ENCODE measurements at regions not wholly inside any gene's neighbourhood (a gene's known extent, or its start where the extent isn't known, plus 50 kb on each side); places are given as distances from the start of the nearest gene placed in this dataset.

GRCh38 chr3:6526861-6527260 lies 334.1 kb upstream of the GRM7 start:
- no peak overlapping the region for H3K27ac ChIP-seq
- DNase-seq, result no peak
- intact Hi-C loops (cut with DNase I; ENCODE audit: low total_unique reads), result no loop called here
- TF ChIP-seq CTCF (IDR thresholded peaks at IDR 0.05) (no peak), POLR2A (IDR thresholded peaks at IDR 0.05) (no peak)
- H3K4me1 ChIP-seq, result no peaks in the 10 kb centered on the region
- H3K9me3 ChIP-seq, result no peaks in the 10 kb centered on the region
- no peaks in the 10 kb centered on the region for H3K36me3 ChIP-seq (ENCODE audit: low read depth, missing control alignments)
- no peak overlapping the region for H3K4me3 ChIP-seq
- WGBS, 2 donors, result 48 to 55% methylated on average over 2 of the region's 2 CpGs
- H3K27me3 ChIP-seq, result no peaks in the 10 kb centered on the region

- no peaks in the 10 kb centered on the region for H3K27me3 ChIP-seq
- intact Hi-C loops (cut with DNase I; ENCODE audit: low total_unique reads), result no loop called here
- TF ChIP-seq POLR2A (IDR thresholded peaks at IDR 0.05) (no peak), CTCF (IDR thresholded peaks at IDR 0.05) (no peak)
Measured at GRCh38 chr3:6528951-6529350, 332.0 kb upstream of the GRM7 start.

GRCh38 chr3:6531153-6531552 lies 329.8 kb upstream of the GRM7 start:
- WGBS, 2 donors, result 64 to 83% methylated on average over 6 of the region's 6 CpGs
- H3K27ac ChIP-seq, result no peak overlapping the region
- TF ChIP-seq POLR2A (IDR thresholded peaks at IDR 0.05) (no peak), CTCF (IDR thresholded peaks at IDR 0.05) (no peak)

More at GRCh38 chr3:6528951-6529350, 332.0 kb upstream of the GRM7 start:
- H3K9me3 ChIP-seq, result no peaks in the 10 kb centered on the region
- no peak overlapping the region for H3K27ac ChIP-seq
- no peaks in the 10 kb centered on the region for H3K4me1 ChIP-seq
- no peak overlapping the region for H3K4me3 ChIP-seq
- no peak for DNase-seq
- H3K36me3 ChIP-seq (ENCODE audit: low read depth, missing control alignments), result no peaks in the 10 kb centered on the region

GRCh38 chr3:6532101-6532500 lies 328.8 kb upstream of the GRM7 start:
- TF ChIP-seq POLR2A (IDR thresholded peaks at IDR 0.05) (no peak), CTCF (IDR thresholded peaks at IDR 0.05) (no peak)
- Histone ChIP-seq H3K4me1 (no peaks in the 10 kb centered on the region), H3K9me3 (no peaks in the 10 kb centered on the region), H3K4me3 (no peak overlapping the region), H3K27ac (no peak overlapping the region), H3K36me3 (ENCODE audit: low read depth, missing control alignments) (no peaks in the 10 kb centered on the region), H3K27me3 (no peaks in the 10 kb centered on the region)
- WGBS, 2 donors, result 74 to 86% methylated on average over 3 of the region's 3 CpGs
- DNase-seq, result no peak
- intact Hi-C loops (cut with DNase I; ENCODE audit: low total_unique reads), result no loop called here

More at GRCh38 chr3:6531153-6531552, 329.8 kb upstream of the GRM7 start:
- intact Hi-C loops (cut with DNase I; ENCODE audit: low total_unique reads), result no loop called here
- H3K4me1 ChIP-seq, result no peaks in the 10 kb centered on the region
- no peaks in the 10 kb centered on the region for H3K27me3 ChIP-seq
- no peaks in the 10 kb centered on the region for H3K9me3 ChIP-seq
- no peak for DNase-seq
- H3K36me3 ChIP-seq (ENCODE audit: low read depth, missing control alignments), result no peaks in the 10 kb centered on the region
- H3K4me3 ChIP-seq, result no peak overlapping the region

GRCh38 chr3:6540981-6541380 lies 319.9 kb upstream of the GRM7 start:
- Histone ChIP-seq H3K27ac (no peak overlapping the region), H3K4me1 (no peaks in the 10 kb centered on the region), H3K9me3 (no peaks in the 10 kb centered on the region), H3K27me3 (no peaks in the 10 kb centered on the region), H3K36me3 (ENCODE audit: low read depth, missing control alignments) (no peaks in the 10 kb centered on the region), H3K4me3 (no peak overlapping the region)
- WGBS, 2 donors, result 85 to 100% methylated on average over 1 to 6 of the region's 6 CpGs
- TF ChIP-seq CTCF (IDR thresholded peaks at IDR 0.05) (no peak), POLR2A (IDR thresholded peaks at IDR 0.05) (no peak)
- DNase-seq, result no peak
- intact Hi-C loops (cut with DNase I; ENCODE audit: low total_unique reads), result no loop called here

Measured in testis (tissue), 2 donors.